B cell (primary cell): ENCODE measurements at regions not wholly inside any gene's neighbourhood (a gene's known extent, or its start where the extent isn't known, plus 50 kb on each side); places are given as distances from the start of the nearest gene placed in this dataset.

Experiments used
- ATAC-seq: fragments of 200-7000 bp; cut with Tn5 transposase; one replicate; pipeline ENCODE4 v1.10.0; 2021; ENCODE audit warnings: low read depth, mild to moderate bottlenecking, moderate number of reproducible peaks, moderate library complexity
- CTCF ChIA-PET: fragments of 350-600 bp; sonication (Branson Sonifier 250); formaldehyde crosslinking; loops from one replicate; lab custom pipeline; 2021; ENCODE audit warnings: antibody characterized with exemption, inconsistent platforms; lab: Charles Lee
- POLR2A ChIA-PET: fragments of 350-600 bp; sonication (Branson Sonifier 250); formaldehyde crosslinking; loops from one replicate; lab custom pipeline; 2021; ENCODE audit warnings: antibody characterized with exemption; lab: Charles Lee
- DNase-seq: peaks from one replicate; pipeline ENCODE4 v3.0.0; 2013
- H2AFZ ChIP-seq: 2 replicates; pipeline ENCODE4 v1.6.1; 2012; ENCODE audit warnings: mild to moderate bottlenecking, low read depth, low read length; ENCODE audit not compliant: insufficient read depth, poor library complexity, severe bottlenecking
- H3K27ac ChIP-seq, 2 donors: 1 replicate in 1 of 2; 2 replicates in 1 of 2; pipeline ENCODE4 v1.5.1; 2012 to 2013; ENCODE audit warnings: low read length in 2 of 2, mild to moderate bottlenecking in 2 of 2, moderate library complexity in 1 of 2
- H3K27me3 ChIP-seq, 4 experiments: fragments of 200-600 bp in 1 of 4; sonication (generic) in 1 of 4; replicated peaks in 1 of 4; 1 replicate in 2 of 4; 2 replicates in 2 of 4; pipeline versions ENCODE4 v1.6.1 to v1.7.0; 2013 to 2016; ENCODE audit warnings: low read length in 3 of 4, mild to moderate bottlenecking in 2 of 4, mixed read lengths in 1 of 4, moderate library complexity in 1 of 4; ENCODE audit not compliant: insufficient read depth in 4 of 4, control insufficient read depth in 3 of 4; ENCODE audit errors: control extremely low read depth in 1 of 4
- H3K36me3 ChIP-seq, 2 experiments: replicated peaks in 1 of 2; 1 replicate in 1 of 2; 2 replicates in 1 of 2; pipeline versions ENCODE4 v1.6.1 to v1.7.1; 2013; ENCODE audit warnings: low read length in 1 of 2; ENCODE audit not compliant: insufficient read depth in 2 of 2, control insufficient read depth in 1 of 2; ENCODE audit errors: control extremely low read depth in 1 of 2, extremely low read depth in 1 of 2
- H3K4me1 ChIP-seq, 2 donors: fragments of 200-600 bp in 1 of 2; sonication (generic) in 1 of 2; 1 replicate in 1 of 2; 2 replicates in 1 of 2; pipeline versions ENCODE4 v1.5.1 to v1.6.1; 2013 to 2017; ENCODE audit warnings: low read length in 2 of 2; ENCODE audit not compliant: control insufficient read depth in 2 of 2, insufficient read depth in 2 of 2
- H3K4me2 ChIP-seq: replicated peaks from 2 replicates; pipeline ENCODE3; 2012; ENCODE audit warnings: mild to moderate bottlenecking, low read depth, low read length; ENCODE audit not compliant: poor library complexity, severe bottlenecking
- H3K4me3 ChIP-seq, 5 experiments: fragments of 200-600 bp in 1 of 5; sonication (generic) in 1 of 5; 1 replicate in 3 of 5; 2 replicates in 2 of 5; pipeline versions ENCODE4 v1.5.1 to v1.7.0; 2011 to 2016; ENCODE audit warnings: low read length in 4 of 5, mild to moderate bottlenecking in 4 of 5, low read depth in 2 of 5, control low read depth in 1 of 5, moderate library complexity in 1 of 5; ENCODE audit not compliant: insufficient read depth in 1 of 5; ENCODE audit errors: control extremely low read depth in 1 of 5, extremely low read depth in 1 of 5
- H3K79me2 ChIP-seq: fragments of 200-600 bp; sonication (generic); one replicate; pipeline ENCODE4 v1.6.0; 2016; ENCODE audit warnings: low read length; ENCODE audit not compliant: control insufficient read depth, insufficient read depth
- H3K9ac ChIP-seq: fragments of 200-600 bp; sonication (generic); 2 replicates; pipeline ENCODE4 v1.6.1; 2017; ENCODE audit warnings: mild to moderate bottlenecking, low read length, moderate library complexity
- H3K9me3 ChIP-seq, 3 donors: one replicate each; pipeline versions ENCODE4 v1.6.1 to v1.7.1; 2013; ENCODE audit warnings: low read length in 2 of 3; ENCODE audit not compliant: control insufficient read depth in 2 of 3, insufficient read depth in 1 of 3; ENCODE audit errors: control extremely low read depth in 1 of 3
- H4K20me1 ChIP-seq: 2 replicates; pipeline ENCODE4 v1.6.0; 2012; ENCODE audit warnings: mild to moderate bottlenecking, low read length; ENCODE audit not compliant: insufficient read depth, control insufficient read depth, poor library complexity, severe bottlenecking
- H3K27ac Mint-ChIP-seq: one replicate; pipeline ENCODE4 v1.8.0; 2021; ENCODE audit warnings: mixed read lengths
- H3K27me3 Mint-ChIP-seq: one replicate; pipeline ENCODE4 v1.8.0; 2021; ENCODE audit warnings: mixed read lengths
- H3K4me1 Mint-ChIP-seq: one replicate; pipeline ENCODE4 v1.8.0; 2021; ENCODE audit warnings: mixed read lengths
- H3K4me3 Mint-ChIP-seq: one replicate; pipeline ENCODE4 v1.8.0; 2021; ENCODE audit warnings: mixed read lengths
- H3K9me3 Mint-ChIP-seq: one replicate; pipeline ENCODE4 v1.8.0; 2022; ENCODE audit warnings: mixed read lengths; ENCODE audit not compliant: insufficient read depth
- EZH2 ChIP-seq: IDR thresholded peaks from 2 replicates; pipeline ENCODE4 v1.6.1; 2012; ENCODE audit warnings: borderline replicate concordance, low read depth, mild to moderate bottlenecking, moderate library complexity, low read length; ENCODE audit not compliant: insufficient read depth, poor library complexity, severe bottlenecking
- WGBS: methylation state at CpG from one replicate; pipeline ENCODE4 v1.1.5; 2013; ENCODE audit warnings: missing lambda C conversion rate; ENCODE audit not compliant: insufficient coverage; 5-methylcytosine and 5-hydroxymethylcytosine counted together
- intact Hi-C: fragments of 100-400 bp; cut with micrococcal nuclease; formaldehyde crosslinking; loops from one replicate; pipeline ENCODE4 v1.10.0; 2022
- TF ChIP-seq, protein P1 (sequence below): fragments of 200-600 bp; IDR thresholded peaks from one replicate; pipeline ENCODE4 v1.8.0; 2022; ENCODE audit warnings: antibody characterized with exemption, mild to moderate bottlenecking

DNA sequence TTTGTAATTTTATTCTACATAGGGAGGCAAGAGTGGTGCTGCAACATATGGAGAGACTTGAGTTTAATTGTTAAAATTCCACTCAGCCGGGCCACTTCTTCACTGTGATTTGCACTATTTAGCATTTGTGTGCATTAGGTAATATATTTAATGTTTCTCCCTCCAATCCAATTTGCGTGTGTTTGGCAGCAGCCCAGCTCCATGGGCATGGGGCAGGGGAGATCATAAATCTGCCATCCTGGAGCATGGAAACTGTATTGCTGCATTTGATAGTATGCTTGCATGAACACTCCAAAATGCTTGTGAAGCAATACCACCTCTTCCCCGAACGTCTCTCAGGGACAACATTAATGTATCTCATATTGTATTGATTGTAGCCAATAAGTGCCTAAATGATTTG is 339.1 kb upstream of the RBFOX1 start:
- ChIA-PET POLR2A (no interaction called here), CTCF (no interaction called here)
- no peaks in the 10 kb centered on the region for H3K27me3 Mint-ChIP-seq
- H3K9me3 Mint-ChIP-seq = peaks cover 3% of the 10 kb centered on the region
- Histone ChIP-seq H3K4me1 (no peaks in the 10 kb centered on the region), H4K20me1 (no peaks in the 10 kb centered on the region), H3K36me3 (no peaks in the 10 kb centered on the region), H3K9ac (no peak overlapping the region), H3K79me2 (no peaks in the 10 kb centered on the region), H3K9me3 (peaks cover 0 to 9% (median 2%) of the 10 kb centered on the region in 3 donors), H3K27ac (no peak overlapping the region), H3K4me2 (no peak overlapping the region), H3K4me3 (no peak overlapping the region), H3K27me3 (no peaks in the 10 kb centered on the region), H2AFZ (no peak overlapping the region)
- H3K27ac Mint-ChIP-seq = no peak overlapping the region
- no peak for ATAC-seq
- no peak for TF ChIP-seq EZH2
- TF ChIP-seq, protein P1, sequence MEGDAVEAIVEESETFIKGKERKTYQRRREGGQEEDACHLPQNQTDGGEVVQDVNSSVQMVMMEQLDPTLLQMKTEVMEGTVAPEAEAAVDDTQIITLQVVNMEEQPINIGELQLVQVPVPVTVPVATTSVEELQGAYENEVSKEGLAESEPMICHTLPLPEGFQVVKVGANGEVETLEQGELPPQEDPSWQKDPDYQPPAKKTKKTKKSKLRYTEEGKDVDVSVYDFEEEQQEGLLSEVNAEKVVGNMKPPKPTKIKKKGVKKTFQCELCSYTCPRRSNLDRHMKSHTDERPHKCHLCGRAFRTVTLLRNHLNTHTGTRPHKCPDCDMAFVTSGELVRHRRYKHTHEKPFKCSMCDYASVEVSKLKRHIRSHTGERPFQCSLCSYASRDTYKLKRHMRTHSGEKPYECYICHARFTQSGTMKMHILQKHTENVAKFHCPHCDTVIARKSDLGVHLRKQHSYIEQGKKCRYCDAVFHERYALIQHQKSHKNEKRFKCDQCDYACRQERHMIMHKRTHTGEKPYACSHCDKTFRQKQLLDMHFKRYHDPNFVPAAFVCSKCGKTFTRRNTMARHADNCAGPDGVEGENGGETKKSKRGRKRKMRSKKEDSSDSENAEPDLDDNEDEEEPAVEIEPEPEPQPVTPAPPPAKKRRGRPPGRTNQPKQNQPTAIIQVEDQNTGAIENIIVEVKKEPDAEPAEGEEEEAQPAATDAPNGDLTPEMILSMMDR = no peak
- H3K4me1 Mint-ChIP-seq = no peaks in the 10 kb centered on the region
- WGBS = no CpG with 5 or more reads among the region's 4 CpGs
- intact Hi-C loops = no loop called here
- DNase-seq = no peak
- H3K4me3 Mint-ChIP-seq = no peak overlapping the region

DNA sequence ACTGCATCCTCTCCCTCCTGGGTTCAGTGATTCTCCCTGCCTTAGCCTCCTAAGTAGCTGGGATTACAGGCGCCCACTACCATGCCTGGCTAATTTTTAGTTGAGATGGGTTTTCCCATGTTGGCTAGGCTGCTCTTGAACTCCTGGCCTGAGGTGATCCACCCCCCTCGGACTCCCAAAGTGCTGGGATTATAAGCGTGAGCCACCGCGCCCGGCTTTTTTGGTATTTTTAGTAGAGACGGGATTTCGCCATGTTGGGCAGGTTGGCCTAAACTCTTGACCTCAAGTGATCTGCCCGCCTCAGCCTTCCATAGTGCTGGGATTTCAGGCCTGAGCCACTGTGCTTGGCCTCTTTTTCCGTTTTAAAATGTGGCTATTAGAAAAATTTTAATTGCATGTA is 343.8 kb upstream of the RBFOX1 start:
- Histone ChIP-seq H3K27me3 (no peaks in the 10 kb centered on the region), H3K4me3 (no peak overlapping the region), H4K20me1 (no peaks in the 10 kb centered on the region), H3K9ac (no peak overlapping the region), H3K27ac (no peak overlapping the region), H3K79me2 (no peaks in the 10 kb centered on the region), H3K36me3 (no peaks in the 10 kb centered on the region), H2AFZ (no peak overlapping the region), H3K4me2 (no peak overlapping the region), H3K9me3 (peaks cover 0 to 9% (median 0%) of the 10 kb centered on the region in 3 donors), H3K4me1 (no peaks in the 10 kb centered on the region)
- Mint-ChIP-seq H3K4me1 (no peaks in the 10 kb centered on the region), H3K27ac (no peak overlapping the region), H3K27me3 (no peaks in the 10 kb centered on the region), H3K9me3 (no peaks in the 10 kb centered on the region), H3K4me3 (no peak overlapping the region)
- no peak for DNase-seq
- intact Hi-C loops = no loop called here
- POLR2A ChIA-PET = no interaction called here
- CTCF ChIA-PET = no interaction called here
- no peak for ATAC-seq
- WGBS = 94% methylated on average over 9 of the region's 10 CpGs
- no peak for TF ChIP-seq EZH2
- TF ChIP-seq, protein P1 = no peak
